Right kidney (tissue), 1 donor: ENCODE measurements at regions not wholly inside any gene's neighbourhood (a gene's known extent, or its start where the extent isn't known, plus 50 kb on each side); places are given as distances from the start of the nearest gene placed in this dataset.
"Not testable (repeated sequence)": the region's sequence is repeated elsewhere in the genome, so short reads cannot be mapped to it uniquely, and the experiment has no call there.

Experiments
- DNase-seq: peaks from one replicate; pipeline ENCODE4 v3.0.0-alpha.2; 2016

DNA sequence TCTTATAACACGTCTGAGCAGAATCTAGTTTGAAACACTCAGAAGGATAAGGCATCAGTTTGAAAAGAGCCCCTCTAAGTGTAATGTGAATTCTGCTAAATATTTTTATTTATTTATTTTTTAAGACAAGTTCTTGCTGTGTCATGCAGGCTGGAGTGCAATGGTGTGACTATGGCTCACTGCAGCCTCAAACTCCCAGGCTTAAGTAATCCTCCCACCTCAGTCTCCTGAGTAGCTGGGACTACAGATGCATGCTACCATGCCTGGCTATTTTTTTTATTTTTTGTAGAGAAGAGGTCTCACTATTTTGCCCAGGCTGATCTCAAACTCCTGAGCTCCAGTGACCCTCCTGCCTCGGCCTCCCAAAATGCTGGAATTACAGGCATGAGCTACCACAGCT is 225.9 kb upstream of the SEL1L start:
- no peak for DNase-seq

DNA sequence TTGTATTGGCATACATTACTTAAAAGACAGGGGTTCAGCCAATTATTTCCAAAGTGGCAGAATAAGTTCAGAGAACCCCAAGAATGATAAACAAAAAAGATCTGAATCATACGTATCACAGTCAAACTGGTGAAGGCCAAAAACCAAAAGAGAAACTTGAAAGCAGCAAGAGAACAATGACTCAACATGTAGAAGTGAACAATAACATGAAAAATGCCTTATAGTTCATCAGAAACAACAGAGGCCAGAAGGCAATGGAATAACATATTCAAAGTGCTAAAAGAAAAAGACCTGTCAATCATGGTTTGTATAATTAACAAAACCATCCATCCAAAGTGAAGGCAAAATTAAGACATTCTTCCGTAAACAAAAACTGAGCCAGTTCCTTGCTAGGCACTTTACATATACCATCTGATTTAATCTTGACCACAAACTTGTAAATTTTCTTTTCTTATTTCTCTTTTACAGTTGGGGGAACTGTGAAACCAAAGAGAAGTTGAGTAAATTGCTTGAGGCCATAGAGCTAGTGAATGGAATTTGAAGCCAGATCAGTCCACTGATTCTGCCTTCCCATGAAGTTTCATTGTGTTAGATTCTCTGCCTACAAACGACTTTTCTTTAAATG is 232.1 kb upstream of the SEL1L start:
- DNase-seq = no peak

DNA sequence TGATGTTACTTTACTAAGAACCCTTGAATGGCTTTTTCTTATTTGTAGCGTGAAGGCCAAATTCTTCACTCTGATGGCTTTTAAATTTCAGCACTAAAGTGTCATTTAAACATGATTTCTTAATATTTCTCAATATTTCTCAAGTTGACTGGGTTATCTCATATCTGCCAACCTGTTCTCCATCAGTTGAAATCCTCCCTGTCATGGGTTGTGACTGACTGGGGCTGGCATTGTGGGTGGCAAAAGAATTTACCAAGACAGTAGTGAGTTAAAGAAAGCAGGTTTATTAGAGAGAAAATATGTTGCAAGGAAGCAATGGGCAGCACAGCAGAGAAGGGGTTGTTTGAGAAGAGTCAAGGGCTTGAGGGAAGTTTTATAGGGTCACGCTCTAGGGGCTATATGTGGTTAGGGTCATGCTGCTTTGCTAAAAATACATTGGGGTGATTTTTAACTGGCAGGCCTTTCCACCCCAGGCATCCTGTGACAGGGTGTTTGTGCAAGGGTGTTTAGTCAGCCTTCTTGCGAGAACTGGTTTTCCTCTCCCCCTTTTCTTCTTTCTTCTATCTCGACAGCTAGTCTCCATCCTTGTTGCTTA is 232.8 kb upstream of the SEL1L start:
- no peak for DNase-seq

DNA sequence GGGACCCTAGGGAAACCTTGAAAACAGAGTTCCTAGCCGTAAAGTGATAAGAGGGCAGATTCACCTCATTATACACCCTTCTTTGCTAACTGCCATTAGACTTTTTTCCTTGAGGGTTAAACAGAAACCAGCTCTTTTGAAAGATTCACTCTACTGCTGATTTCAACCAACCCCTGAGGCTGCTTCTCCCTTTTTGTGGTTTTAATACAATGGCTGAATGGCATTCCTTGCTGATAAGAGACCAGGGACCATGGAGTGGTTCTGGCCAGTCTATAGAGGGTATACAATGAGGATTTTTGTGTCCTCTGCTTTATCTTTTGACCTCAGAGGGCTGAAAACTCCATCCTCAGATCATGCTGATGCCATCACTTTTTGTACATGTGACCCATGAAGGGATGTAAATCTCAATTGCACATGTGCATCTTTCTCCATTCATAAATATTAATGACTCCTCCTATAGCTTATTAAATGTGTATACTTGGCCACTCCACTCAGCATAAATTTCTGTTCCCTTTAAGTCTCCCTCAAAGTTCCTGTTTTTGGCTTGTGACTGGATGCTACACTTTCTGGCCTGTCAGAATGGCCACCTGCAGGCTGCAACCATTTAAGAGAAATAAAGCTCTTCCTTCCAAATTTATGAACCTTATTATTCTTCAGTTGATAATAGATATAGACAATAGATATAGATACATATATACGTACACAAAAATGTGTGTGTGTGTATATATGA is 233.8 kb upstream of the SEL1L start:
- no peak for DNase-seq

DNA sequence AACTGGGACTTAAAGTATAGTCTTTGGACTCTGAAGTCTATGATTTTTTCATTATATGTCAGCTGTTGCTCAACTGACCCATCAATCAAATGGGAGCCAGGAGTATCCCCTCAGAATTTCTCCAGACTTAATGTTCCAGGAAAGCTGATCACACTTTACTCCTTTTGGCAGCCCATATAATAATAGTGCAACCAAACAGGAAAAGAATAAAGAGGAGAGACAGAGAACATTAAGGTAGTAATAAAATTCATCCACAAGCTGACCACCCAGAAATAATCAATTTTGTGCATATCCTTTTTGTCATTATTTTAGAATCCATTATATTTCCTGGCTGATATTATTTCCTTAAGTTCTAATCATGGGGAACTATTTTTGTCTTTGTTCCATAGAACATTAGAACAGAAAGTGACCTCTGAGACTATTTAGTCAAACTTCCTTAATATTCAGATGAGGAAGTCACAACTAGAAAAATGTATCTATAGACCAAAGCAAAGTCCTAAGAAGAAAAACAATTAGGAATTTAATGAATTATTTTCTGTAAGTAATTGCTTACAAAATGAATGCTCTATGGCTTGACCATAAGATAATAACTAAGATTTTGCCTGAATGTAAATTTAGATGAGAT is 238.1 kb upstream of the SEL1L start:
- no peak for DNase-seq

GRCh38 chr14:81772381-81772780 is 238.7 kb upstream of the SEL1L start:
- DNase-seq = no peak

GRCh38 chr14:81776531-81776930 is 242.9 kb upstream of the SEL1L start:
- DNase-seq = no peak

DNA sequence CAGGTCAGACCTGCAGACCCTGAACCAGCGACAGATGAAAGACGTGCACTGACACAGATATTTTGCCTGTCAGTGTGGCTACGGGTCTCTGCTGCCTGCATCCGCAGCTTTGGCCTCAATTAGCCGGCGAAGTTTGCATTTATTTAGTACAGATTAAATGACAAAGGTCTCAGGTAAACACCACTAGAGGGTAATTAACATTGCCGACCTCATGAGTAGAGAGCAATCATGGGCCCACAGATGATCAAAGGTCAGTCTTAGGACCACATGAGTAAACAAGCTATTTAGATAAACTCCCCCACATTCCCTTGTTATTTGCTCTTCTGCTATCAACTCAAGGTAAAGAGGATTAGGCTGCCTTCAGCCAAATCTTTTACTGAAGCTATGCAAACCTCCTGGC is 248.1 kb upstream of the SEL1L start:
- not testable (repeated sequence) for DNase-seq

DNA sequence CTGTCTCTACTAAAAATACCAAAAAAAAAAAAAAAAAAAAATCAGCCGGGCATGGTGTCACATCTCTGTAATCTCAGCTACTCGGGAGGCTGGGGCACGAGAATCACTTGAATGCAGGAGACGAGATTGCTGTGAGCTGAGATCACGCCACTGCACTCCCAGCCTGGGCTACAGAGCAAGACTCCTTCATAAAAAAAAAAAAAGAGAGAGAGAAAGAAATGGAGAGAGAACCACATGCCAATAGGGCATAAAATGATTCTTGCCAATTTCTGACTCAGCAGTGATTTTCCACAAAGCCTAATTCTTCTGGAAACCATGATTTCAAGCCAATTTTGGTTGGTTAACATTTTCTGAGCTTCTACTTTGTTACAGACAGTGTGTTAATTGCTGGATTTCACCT is 250.4 kb upstream of the SEL1L start:
- DNase-seq = no peak

DNA sequence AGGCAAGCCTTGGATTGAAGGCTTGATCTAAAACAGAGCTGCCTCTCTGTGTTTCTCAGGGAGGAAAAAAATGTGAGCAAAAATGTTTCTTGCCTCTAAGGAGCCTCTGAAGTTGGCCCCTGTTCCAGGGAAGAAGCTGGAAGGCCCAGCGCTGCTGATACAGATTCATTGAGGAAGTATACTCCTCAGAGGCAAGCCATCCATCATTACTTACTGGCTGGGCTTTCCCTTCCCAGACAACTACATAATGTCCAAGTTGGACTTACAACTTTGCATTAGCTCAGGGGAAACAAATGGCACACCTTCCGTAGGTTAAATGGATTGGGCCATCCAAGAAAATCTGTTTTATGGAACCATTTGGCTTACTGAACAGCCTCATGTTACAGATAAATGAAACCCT is 263.7 kb upstream of the SEL1L start:
- DNase-seq = no peak

- no peak for DNase-seq
Observed at GRCh38 chr14:81801921-81802320, 268.3 kb upstream of the SEL1L start.

DNA sequence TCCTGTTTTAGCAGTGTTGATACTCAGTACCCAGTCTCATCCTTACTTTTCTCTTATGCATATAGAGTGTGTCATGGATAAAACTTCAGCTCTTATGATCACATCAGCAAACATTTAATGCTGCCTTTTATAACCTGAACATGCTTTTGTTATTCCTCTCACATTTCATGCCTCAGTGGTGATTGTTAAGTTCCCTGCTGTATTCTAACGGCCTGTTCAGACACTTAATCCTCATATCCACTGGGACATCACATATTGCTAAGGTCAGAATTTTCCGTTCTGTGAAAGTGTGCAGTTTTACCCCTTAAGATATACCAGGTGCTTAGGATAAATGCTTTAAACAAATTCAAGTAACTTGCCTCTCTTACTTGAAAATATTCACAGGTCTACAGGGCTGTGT is 268.7 kb upstream of the SEL1L start:
- DNase-seq = no peak

GRCh38 chr14:81805785-81806184 is 272.1 kb upstream of the SEL1L start:
- no peak for DNase-seq

DNA sequence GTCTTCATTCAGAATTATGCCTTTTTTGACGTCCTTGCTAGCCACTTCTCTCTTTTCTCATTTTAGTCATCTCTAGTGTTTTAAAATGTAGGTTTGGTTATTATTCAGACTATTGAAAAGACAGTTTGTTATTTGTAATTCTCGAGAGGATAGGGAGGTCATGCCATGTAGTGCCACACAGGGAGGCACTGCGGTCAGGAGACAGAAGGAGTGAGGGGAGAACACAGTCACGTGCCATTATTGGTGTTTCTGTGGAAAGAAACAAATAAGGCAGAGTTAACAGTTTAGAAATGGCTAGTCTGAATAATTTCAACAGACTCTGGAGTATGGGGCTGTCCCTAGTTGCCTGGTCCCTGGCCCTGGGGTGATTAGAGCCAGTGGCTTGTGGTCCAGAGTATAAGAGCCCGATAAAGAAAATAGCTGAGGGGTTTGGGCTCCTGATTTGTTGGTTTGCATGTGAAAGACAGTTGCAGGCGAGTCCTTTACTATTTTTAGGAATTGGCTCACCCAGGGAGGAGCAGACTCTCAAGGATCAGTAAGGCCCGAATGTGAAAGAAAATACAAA is 278.1 kb upstream of the SEL1L start:
- DNase-seq = no peak

- DNase-seq = no peak
Observed at GRCh38 chr14:81818271-81818670, 284.6 kb upstream of the SEL1L start.

GRCh38 chr14:81819344-81819743 is 285.7 kb upstream of the SEL1L start:
- DNase-seq = no peak

GRCh38 chr14:81819910-81820309 is 286.3 kb upstream of the SEL1L start:
- DNase-seq = no peak

DNA sequence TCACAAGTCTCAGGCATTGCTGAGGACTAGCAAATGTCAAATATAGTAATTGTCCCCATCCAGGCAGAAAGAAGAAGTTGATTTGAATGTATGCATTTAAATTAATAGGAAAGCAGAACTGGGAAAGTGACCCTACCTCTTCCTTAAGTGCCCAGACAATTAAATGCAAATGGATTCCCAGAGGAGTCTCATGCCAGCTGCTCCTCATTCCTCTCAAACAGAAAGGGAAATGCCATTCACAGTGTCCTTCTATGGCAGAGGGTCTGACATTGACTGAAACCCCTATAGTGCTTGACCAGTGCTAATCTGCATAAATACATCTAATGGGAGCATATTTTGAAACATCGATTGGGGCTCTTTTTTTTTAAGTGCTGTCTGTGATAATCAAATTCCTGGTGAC is 292.4 kb upstream of the SEL1L start:
- no peak for DNase-seq

DNA sequence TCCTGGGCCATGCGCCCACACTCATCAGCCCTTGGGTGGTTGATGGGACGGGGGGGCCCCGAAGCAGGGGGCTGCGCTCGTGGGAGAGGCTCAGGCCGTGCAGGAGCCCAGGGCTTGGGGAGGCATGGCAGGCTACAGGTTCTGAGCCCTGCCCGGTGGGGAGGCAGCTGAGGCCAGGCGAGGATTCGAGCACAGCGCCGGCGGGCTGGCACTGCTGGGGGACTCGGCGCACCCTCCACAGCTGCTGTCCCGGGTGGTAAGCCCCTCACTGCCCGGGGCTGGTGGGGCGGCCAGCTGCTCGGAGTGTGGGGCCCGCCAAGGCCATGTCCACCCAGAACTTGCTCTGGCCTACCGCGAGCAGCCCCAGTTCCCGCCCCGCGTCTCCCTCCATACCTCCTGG is 295.8 kb upstream of the SEL1L start:
- DNase-seq = no peak

DNA sequence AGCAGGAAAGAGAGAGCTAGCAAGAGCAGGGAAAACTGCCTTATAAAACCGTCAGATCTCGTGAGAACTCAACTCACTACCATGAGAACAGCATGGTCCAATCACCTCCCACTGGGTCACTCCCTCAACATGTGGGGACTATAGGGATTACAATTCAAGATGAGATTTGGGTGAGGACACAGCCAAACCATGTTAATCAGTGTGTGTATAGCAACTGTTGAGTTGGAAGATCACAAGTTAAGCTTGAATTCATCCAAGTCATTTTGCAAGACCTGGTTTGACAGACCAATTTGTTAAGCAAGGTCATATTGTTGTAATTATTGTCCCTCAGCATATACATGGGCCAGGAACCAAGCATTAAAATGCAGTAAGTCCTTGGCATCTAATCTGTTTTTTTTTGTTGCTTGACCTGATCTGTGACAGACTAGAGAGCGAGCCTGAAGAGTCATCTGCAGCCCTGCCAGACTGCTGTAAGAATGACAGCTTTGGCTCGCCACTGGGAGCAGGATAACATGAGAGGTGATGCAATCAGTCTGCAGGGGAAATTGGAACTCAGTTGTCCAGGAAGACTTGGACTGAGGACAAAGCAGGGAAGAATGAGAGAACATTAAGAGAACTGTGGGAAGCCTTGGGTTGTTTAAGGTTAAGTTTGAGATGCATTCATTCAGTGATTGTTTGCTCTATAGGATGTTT is 297.6 kb upstream of the SEL1L start:
- DNase-seq = no peak

DNA sequence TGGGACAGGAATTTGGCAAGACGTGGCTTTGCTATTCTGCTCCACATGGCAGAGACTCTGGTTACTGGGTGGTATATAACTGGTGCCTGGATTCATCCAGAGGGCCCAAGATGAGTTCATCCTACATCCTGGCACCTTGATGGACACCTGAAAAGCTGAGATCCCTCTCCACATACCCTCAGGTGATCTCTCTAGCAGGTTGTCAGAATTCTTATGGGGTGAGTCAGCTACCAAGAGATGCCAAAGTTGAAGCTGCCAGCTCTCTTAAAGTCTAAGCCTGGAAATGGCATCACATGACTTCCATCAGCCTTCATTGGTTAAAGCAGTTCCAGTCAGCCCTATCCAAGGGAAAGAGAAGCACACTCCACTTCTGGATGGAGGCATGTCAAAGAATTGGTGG is 300.7 kb upstream of the SEL1L start:
- DNase-seq = no peak

DNA sequence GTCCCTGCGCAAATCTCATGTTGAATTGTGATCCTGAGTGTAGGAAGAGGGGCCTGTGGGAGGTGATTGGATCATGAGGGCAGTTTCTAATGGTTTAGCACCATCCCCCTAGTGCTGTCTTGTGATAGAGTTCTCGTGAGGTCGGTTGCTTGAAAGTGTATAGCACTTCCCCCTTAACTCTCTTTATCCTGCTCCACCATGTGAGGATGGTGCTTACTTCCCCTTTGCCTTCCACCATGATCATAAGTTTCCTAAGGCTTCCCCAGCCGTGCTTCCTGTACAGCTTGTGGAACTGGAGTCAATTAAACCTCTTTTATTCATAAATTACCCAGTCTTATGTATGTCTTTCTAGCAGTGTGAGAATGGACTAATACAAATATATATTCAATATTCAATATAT is 303.7 kb upstream of the SEL1L start:
- no peak for DNase-seq

DNA sequence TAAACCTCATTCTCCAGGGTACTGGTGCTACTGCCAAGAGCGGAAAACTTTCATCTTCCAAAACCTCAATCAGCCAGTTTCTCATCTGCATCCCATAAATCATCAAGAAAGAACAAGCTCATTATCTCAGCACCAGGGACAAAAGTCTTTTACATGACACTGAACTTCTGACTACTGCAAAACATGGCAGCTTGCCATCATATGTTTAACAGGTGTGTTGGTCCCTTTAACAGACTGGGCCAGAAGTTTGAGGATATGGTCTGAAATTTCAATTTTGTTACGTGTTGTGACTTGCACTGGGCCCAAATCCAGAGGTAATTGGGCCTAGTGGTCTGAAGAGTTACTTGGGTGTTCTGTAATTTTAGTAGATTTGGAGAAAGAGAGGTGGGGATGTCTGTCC is 305.4 kb upstream of the SEL1L start:
- DNase-seq = no peak
